H9 (cell line): ENCODE measurements at regions not wholly inside any gene's neighbourhood (a gene's known extent, or its start where the extent isn't known, plus 50 kb on each side); places are given as distances from the start of the nearest gene placed in this dataset.

ENCODE experiments used
- DNase-seq: peaks from one replicate; pipeline ENCODE4 v3.0.0-alpha.2; 2017
- H2AFZ ChIP-seq: one replicate; pipeline ENCODE4 v1.6.1; 2013; ENCODE audit warnings: mild to moderate bottlenecking, low read length, control low read depth, moderate library complexity
- H2AK5ac ChIP-seq: 2 replicates; pipeline ENCODE4 v1.6.1; 2013; ENCODE audit warnings: low read length, control low read depth, mixed read lengths; ENCODE audit not compliant: insufficient read length
- H2BK120ac ChIP-seq: one replicate; pipeline ENCODE4 v1.6.1; 2013; ENCODE audit warnings: low read depth, mild to moderate bottlenecking, low read length, control low read depth, inconsistent platforms; ENCODE audit not compliant: poor library complexity, severe bottlenecking
- H2BK12ac ChIP-seq: 2 replicates; pipeline ENCODE4 v1.6.1; 2013; ENCODE audit warnings: low read length, control low read depth, mixed read lengths, low read depth; ENCODE audit not compliant: insufficient read length
- H2BK15ac ChIP-seq: 2 replicates; pipeline ENCODE4 v1.6.1; 2013; ENCODE audit warnings: low read depth, low read length, control low read depth
- H2BK20ac ChIP-seq: one replicate; pipeline ENCODE4 v1.6.1; 2013; ENCODE audit warnings: low read depth, mild to moderate bottlenecking, low read length, control low read depth, inconsistent platforms; ENCODE audit not compliant: poor library complexity, severe bottlenecking
- H2BK5ac ChIP-seq: 2 replicates; pipeline ENCODE4 v1.6.1; 2013; ENCODE audit warnings: low read length, control low read depth, mixed read lengths; ENCODE audit not compliant: insufficient read length
- H3K14ac ChIP-seq: 2 replicates; pipeline ENCODE4 v1.6.1; 2013; ENCODE audit warnings: low read length, control low read depth; ENCODE audit not compliant: insufficient read depth
- H3K18ac ChIP-seq: 2 replicates; pipeline ENCODE4 v1.6.1; 2013; ENCODE audit warnings: low read depth, mild to moderate bottlenecking, mixed read lengths, low read length, control low read depth; ENCODE audit not compliant: insufficient read length
- H3K23ac ChIP-seq: 2 replicates; pipeline ENCODE4 v1.6.1; 2013; ENCODE audit warnings: low read length, control low read depth, mixed read lengths, low read depth; ENCODE audit not compliant: insufficient read length
- H3K23me2 ChIP-seq: 2 replicates; pipeline ENCODE4 v1.6.1; 2013; ENCODE audit warnings: low read depth, mild to moderate bottlenecking, mixed read lengths, low read length, control low read depth; ENCODE audit not compliant: insufficient read length, poor library complexity, severe bottlenecking
- H3K27ac ChIP-seq: 2 replicates; pipeline ENCODE4 v1.5.1; 2013; ENCODE audit warnings: low read length, control low read depth, mixed read lengths, low read depth; ENCODE audit not compliant: insufficient read length
- H3K27me3 ChIP-seq: 2 replicates; pipeline ENCODE4 v1.6.1; 2013; ENCODE audit warnings: low read length, control low read depth, inconsistent platforms; ENCODE audit not compliant: insufficient read depth
- H3K4ac ChIP-seq: 2 replicates; pipeline ENCODE4 v1.6.1; 2013; ENCODE audit warnings: low read depth, mild to moderate bottlenecking, control low read depth, inconsistent platforms, low read length, moderate library complexity
- H3K4me1 ChIP-seq: 2 replicates; pipeline ENCODE4 v1.6.1; 2013; ENCODE audit warnings: low read length, control low read depth, inconsistent platforms; ENCODE audit not compliant: insufficient read depth
- H3K4me2 ChIP-seq: 2 replicates; pipeline ENCODE4 v1.6.1; 2013; ENCODE audit warnings: low read length, control low read depth, mixed read lengths; ENCODE audit not compliant: insufficient read length, insufficient read depth
- H3K56ac ChIP-seq: 2 replicates; pipeline ENCODE4 v1.6.1; 2013; ENCODE audit warnings: low read depth, mild to moderate bottlenecking, mixed read lengths, low read length, control low read depth; ENCODE audit not compliant: insufficient read length
- H3K79me1 ChIP-seq: 2 replicates; pipeline ENCODE4 v1.6.1; 2013; ENCODE audit warnings: low read depth, mild to moderate bottlenecking, moderate library complexity, low read length, control low read depth, inconsistent platforms; ENCODE audit not compliant: insufficient read depth, poor library complexity, severe bottlenecking
- H3K79me2 ChIP-seq: 2 replicates; pipeline ENCODE4 v1.6.1; 2013; ENCODE audit warnings: low read length, control low read depth, inconsistent platforms; ENCODE audit not compliant: insufficient read depth
- H3K9ac ChIP-seq: 2 replicates; pipeline ENCODE4 v1.6.1; 2013; ENCODE audit warnings: low read length, control low read depth, mixed read lengths; ENCODE audit not compliant: insufficient read length; ENCODE audit errors: extremely low read depth
- H3K9me3 ChIP-seq: one replicate; pipeline ENCODE4 v1.6.1; 2013; ENCODE audit warnings: low read depth, low read length, inconsistent platforms; ENCODE audit not compliant: control insufficient read depth
- H3T11ph ChIP-seq: one replicate; pipeline ENCODE4 v1.6.1; 2013; ENCODE audit warnings: mild to moderate bottlenecking, low read length, control low read depth, inconsistent platforms
- H4K20me1 ChIP-seq: one replicate; pipeline ENCODE4 v1.6.1; 2013; ENCODE audit not compliant: control insufficient read depth, insufficient read length, insufficient read depth
- H4K5ac ChIP-seq: 2 replicates; pipeline ENCODE4 v1.6.1; 2013; ENCODE audit warnings: low read depth, mild to moderate bottlenecking, mixed read lengths, low read length, control low read depth; ENCODE audit not compliant: insufficient read length
- H4K8ac ChIP-seq: replicated peaks from 2 replicates; pipeline ENCODE4 v1.6.1; 2013; ENCODE audit warnings: low read length, control low read depth, mixed read lengths, low read depth; ENCODE audit not compliant: insufficient read length
- H4K91ac ChIP-seq: 2 replicates; pipeline ENCODE4 v1.6.1; 2013; ENCODE audit warnings: low read depth, mild to moderate bottlenecking, moderate library complexity, mixed read lengths, low read length, control low read depth; ENCODE audit not compliant: insufficient read length
- H3K27ac Mint-ChIP-seq, 3 experiments: 2 replicates in 2 of 3; 3 replicates in 1 of 3; pipeline ENCODE4 v1.8.0; 2020 to 2021; ENCODE audit warnings: mixed read lengths in 3 of 3, mild to moderate bottlenecking in 1 of 3, moderate library complexity in 1 of 3
- H3K27me3 Mint-ChIP-seq: 2 replicates; pipeline ENCODE4 v1.8.0; 2021; ENCODE audit warnings: low read depth, mild to moderate bottlenecking, moderate library complexity, mixed read lengths
- H3K36me3 Mint-ChIP-seq, 3 experiments: 2 replicates in 2 of 3; 3 replicates in 1 of 3; pipeline ENCODE4 v1.8.0; 2020 to 2021; ENCODE audit warnings: low read depth in 3 of 3, mixed read lengths in 3 of 3; ENCODE audit not compliant: insufficient read depth in 1 of 3
- H3K4me1 Mint-ChIP-seq, 2 experiments: 2 replicates each; pipeline ENCODE4 v1.8.0; 2020; ENCODE audit warnings: mixed read lengths in 2 of 2
- H3K4me3 Mint-ChIP-seq, 2 experiments: 2 replicates in 1 of 2; 3 replicates in 1 of 2; pipeline ENCODE4 v1.8.0; 2020 to 2021; ENCODE audit warnings: mild to moderate bottlenecking in 2 of 2, mixed read lengths in 2 of 2, moderate library complexity in 1 of 2
- H3K9me3 Mint-ChIP-seq, 2 experiments: 2 replicates in 1 of 2; 3 replicates in 1 of 2; pipeline ENCODE4 v1.8.0; 2020; ENCODE audit warnings: mild to moderate bottlenecking in 2 of 2, mixed read lengths in 2 of 2, moderate library complexity in 1 of 2
- CTCF ChIP-seq: fragments of 200-600 bp; sonication (generic); conservative IDR thresholded peaks from 3 replicates; pipeline ENCODE4 v1.8.0; 2021; ENCODE audit warnings: antibody characterized with exemption, mild to moderate bottlenecking
- WGBS: extraction: QIAGEN DNeasy Blood & Tissue Kit; methylation state at CpG from one replicate; pipeline ENCODE4 v1.1.7; 2013; ENCODE audit warnings: missing lambda C conversion rate, low lambda C conversion rate, mixed read lengths; ENCODE audit not compliant: insufficient read length; ENCODE audit errors: extremely low coverage; 5-methylcytosine and 5-hydroxymethylcytosine counted together

DNA sequence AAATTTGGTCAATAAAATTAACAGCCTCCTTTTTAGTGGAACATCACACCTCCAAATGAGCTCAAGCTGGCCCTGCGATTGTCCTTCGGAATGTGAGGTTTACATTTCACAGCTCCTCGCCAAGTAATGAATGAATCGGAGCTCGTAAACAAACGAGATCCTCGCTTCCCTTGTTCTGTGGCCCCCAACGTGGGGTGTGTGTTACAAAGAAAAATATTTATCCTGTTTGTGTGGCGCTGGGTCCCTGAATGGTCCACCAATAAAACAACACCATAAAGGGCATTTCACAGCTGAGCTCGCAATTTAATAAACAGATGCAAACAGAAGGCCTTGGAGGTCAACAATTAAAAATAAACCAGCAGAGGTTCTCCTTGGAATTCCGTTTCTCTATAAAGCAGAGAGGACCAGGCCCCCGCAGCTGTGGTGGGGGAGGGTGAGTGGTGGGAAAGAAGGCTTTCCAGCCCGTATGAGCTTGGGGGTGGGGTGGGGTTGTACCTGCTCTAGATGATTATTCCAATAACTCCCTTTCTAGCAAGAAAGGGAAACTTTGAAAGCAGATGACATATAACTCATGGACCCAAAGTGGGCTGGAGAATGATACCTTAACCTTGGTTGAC lies 393.9 kb upstream of the SALL1 start:
- no peaks in the 10 kb centered on the region; a peak in 1 of 5 replicates for H3K9me3 Mint-ChIP-seq
- no peak for TF ChIP-seq CTCF
- Histone ChIP-seq H3K14ac (no peak overlapping the region), H4K8ac (no peak overlapping the region), H3K4ac (no peak overlapping the region), H4K20me1 (no peaks in the 10 kb centered on the region), H3K23ac (no peak overlapping the region), H3K4me1 (peaks cover 18% of the 10 kb centered on the region), H3K23me2 (no peaks in the 10 kb centered on the region), H3K4me2 (peak overlapping the region; percentile 0), H2AFZ (no peak overlapping the region), H4K91ac (no peak overlapping the region), H2AK5ac (no peak overlapping the region), H3K9ac (no peak overlapping the region), H3K56ac (no peak overlapping the region), H4K5ac (no peak overlapping the region), H3K79me1 (no peaks in the 10 kb centered on the region), H3K27ac (no peak overlapping the region), H2BK5ac (no peak overlapping the region), H2BK20ac (no peak overlapping the region), H2BK15ac (no peak overlapping the region), H3K27me3 (no peaks in the 10 kb centered on the region), H3K18ac (no peak overlapping the region), H2BK12ac (no peak overlapping the region), H3K79me2 (no peaks in the 10 kb centered on the region), H3T11ph (no peak overlapping the region), H2BK120ac (no peak overlapping the region), H3K9me3 (no peaks in the 10 kb centered on the region)
- no peaks in the 10 kb centered on the region for H3K36me3 Mint-ChIP-seq
- peak overlapping the region; percentile 96 to 99 (median 98) for H3K27ac Mint-ChIP-seq
- peak overlapping the region; percentile 41 to 62; a peak in 4 of 5 replicates for H3K4me3 Mint-ChIP-seq
- H3K4me1 Mint-ChIP-seq = peaks cover 53 to 60% of the 10 kb centered on the region in 2 experiments
- WGBS = no CpG with 5 or more reads among the region's 13 CpGs
- DNase-seq = no peak
- H3K27me3 Mint-ChIP-seq = no peaks in the 10 kb centered on the region
